Liver (tissue), 8 donors: ENCODE measurements at regions not wholly inside any gene's neighbourhood (a gene's known extent, or its start where the extent isn't known, plus 50 kb on each side); places are given as distances from the start of the nearest gene placed in this dataset.

Source experiments
- DNase-seq: peaks from one replicate; pipeline ENCODE4 v3.0.0-alpha.2; 2017; ENCODE audit warnings: low spot score
- H3K27ac ChIP-seq, 2 donors: one replicate each; pipeline ENCODE4 v1.7.0; 2013; ENCODE audit warnings: inconsistent platforms in 2 of 2, low read length in 2 of 2, control low read depth in 1 of 2, low read depth in 1 of 2, mild to moderate bottlenecking in 1 of 2
- H3K27me3 ChIP-seq, 4 donors: one replicate each; pipeline versions ENCODE4 v1.6.1 to v1.7.0; 2013; ENCODE audit warnings: low read length in 3 of 4, inconsistent platforms in 1 of 4, mild to moderate bottlenecking in 1 of 4, moderate library complexity in 1 of 4; ENCODE audit not compliant: control insufficient read depth in 4 of 4, insufficient read depth in 4 of 4
- H3K36me3 ChIP-seq, 4 donors: one replicate each; pipeline versions ENCODE4 v1.6.1 to v1.7.0; 2013; ENCODE audit warnings: low read length in 3 of 4, mild to moderate bottlenecking in 3 of 4, low read depth in 1 of 4, moderate library complexity in 1 of 4; ENCODE audit not compliant: control insufficient read depth in 4 of 4, insufficient read depth in 3 of 4
- H3K4me1 ChIP-seq, 4 donors: one replicate each; pipeline versions ENCODE4 v1.6.1 to v1.7.0; 2013; ENCODE audit warnings: low read length in 3 of 4, mild to moderate bottlenecking in 3 of 4, moderate library complexity in 1 of 4; ENCODE audit not compliant: control insufficient read depth in 4 of 4, insufficient read depth in 4 of 4
- H3K4me3 ChIP-seq, 3 donors: one replicate each; pipeline versions ENCODE4 v1.6.1 to v1.7.0; 2013; ENCODE audit warnings: low read length in 3 of 3, control low read depth in 1 of 3, low read depth in 1 of 3, mild to moderate bottlenecking in 1 of 3
- H3K9ac ChIP-seq, 2 donors: one replicate each; pipeline ENCODE4 v1.7.0; 2013; ENCODE audit warnings: low read length in 2 of 2, mild to moderate bottlenecking in 2 of 2, moderate library complexity in 2 of 2, control low read depth in 1 of 2, low read depth in 1 of 2
- H3K9me3 ChIP-seq, 4 donors: one replicate each; pipeline versions ENCODE4 v1.6.1 to v1.7.0; 2013; ENCODE audit warnings: low read length in 3 of 4; ENCODE audit not compliant: control insufficient read depth in 4 of 4
- EGR1 ChIP-seq, 2 donors: IDR thresholded peaks; 2 replicates each; pipeline ENCODE4 v1.6.1; 2016 to 2018; ENCODE audit warnings: antibody characterized with exemption in 2 of 2, low read depth in 2 of 2
- FOXA1 ChIP-seq: IDR thresholded peaks from 2 replicates; pipeline ENCODE4 v1.6.1; 2016; ENCODE audit warnings: antibody characterized with exemption
- FOXA2 ChIP-seq: IDR thresholded peaks from 2 replicates; pipeline ENCODE4 v1.6.1; 2016; ENCODE audit warnings: antibody characterized with exemption
- GABPA ChIP-seq, 2 donors: IDR thresholded peaks in 1 of 2; conservative IDR thresholded peaks in 1 of 2; 2 replicates each; pipeline ENCODE4 v1.6.1; 2016; ENCODE audit warnings: antibody characterized with exemption in 2 of 2, mild to moderate bottlenecking in 1 of 2, moderate library complexity in 1 of 2
- HNF4A ChIP-seq, 2 donors: conservative IDR thresholded peaks; 2 replicates each; pipeline ENCODE4 v1.6.1; 2016; ENCODE audit warnings: antibody characterized with exemption in 2 of 2, mild to moderate bottlenecking in 2 of 2
- HNF4G ChIP-seq: IDR thresholded peaks from 2 replicates; pipeline ENCODE4 v1.6.1; 2016; ENCODE audit warnings: antibody characterized with exemption
- JUND ChIP-seq, 2 donors: IDR thresholded peaks; 2 replicates each; pipeline ENCODE4 v1.6.1; 2016; ENCODE audit warnings: antibody characterized with exemption in 2 of 2
- NR2F2 ChIP-seq: IDR thresholded peaks from 2 replicates; pipeline ENCODE4 v1.6.1; 2016; ENCODE audit warnings: antibody characterized with exemption
- RAD21 ChIP-seq, 2 donors: IDR thresholded peaks; 2 replicates each; pipeline ENCODE4 v1.6.1; 2016; ENCODE audit warnings: antibody characterized with exemption in 2 of 2, mild to moderate bottlenecking in 2 of 2
- RXRA ChIP-seq, 2 donors: IDR thresholded peaks; 2 replicates each; pipeline ENCODE4 v1.6.1; 2017 to 2018; ENCODE audit warnings: antibody characterized with exemption in 2 of 2, mild to moderate bottlenecking in 1 of 2
- SP1 ChIP-seq: IDR thresholded peaks from 2 replicates; pipeline ENCODE4 v1.6.1; 2018; ENCODE audit warnings: antibody characterized with exemption, mild to moderate bottlenecking
- TAF1 ChIP-seq: conservative IDR thresholded peaks from 2 replicates; pipeline ENCODE4 v1.6.1; 2016; ENCODE audit warnings: antibody characterized with exemption, mild to moderate bottlenecking
- YY1 ChIP-seq: IDR thresholded peaks from 2 replicates; pipeline ENCODE4 v1.6.1; 2016; ENCODE audit warnings: antibody characterized with exemption, mild to moderate bottlenecking
- WGBS: extraction: QIAGEN DNeasy Blood & Tissue Kit; methylation state at CpG from one replicate; pipeline ENCODE4 v1.1.7; 2013; 5-methylcytosine and 5-hydroxymethylcytosine counted together
- TF ChIP-seq, protein P1 (sequence below): fragments of 150-350 bp; IDR thresholded peaks from 2 replicates; pipeline ENCODE4 v1.5.1; 2017; ENCODE audit warnings: improper control_type of control experiment, low read depth, low read length; ENCODE audit not compliant: missing input control
- TF ChIP-seq, protein P2 (sequence below): IDR thresholded peaks from 2 replicates; pipeline ENCODE4 v1.6.1; 2016; ENCODE audit warnings: antibody characterized with exemption, mild to moderate bottlenecking
- TF ChIP-seq, protein P3 (sequence below): IDR thresholded peaks from 2 replicates; pipeline ENCODE4 v1.6.1; 2016; ENCODE audit warnings: antibody characterized with exemption
- TF ChIP-seq, protein P4 (sequence below): IDR thresholded peaks from 2 replicates; pipeline ENCODE4 v1.6.1; 2016; ENCODE audit warnings: antibody characterized with exemption
- TF ChIP-seq, protein P5 (sequence below): IDR thresholded peaks from 2 replicates; pipeline ENCODE4 v1.6.1; 2016; ENCODE audit warnings: antibody characterized with exemption
- donor health status: healthy.
- donor health status: healthy.
- donor health status: healthy.
- donor health status: healthy.
- donor health status: healthy.

DNA sequence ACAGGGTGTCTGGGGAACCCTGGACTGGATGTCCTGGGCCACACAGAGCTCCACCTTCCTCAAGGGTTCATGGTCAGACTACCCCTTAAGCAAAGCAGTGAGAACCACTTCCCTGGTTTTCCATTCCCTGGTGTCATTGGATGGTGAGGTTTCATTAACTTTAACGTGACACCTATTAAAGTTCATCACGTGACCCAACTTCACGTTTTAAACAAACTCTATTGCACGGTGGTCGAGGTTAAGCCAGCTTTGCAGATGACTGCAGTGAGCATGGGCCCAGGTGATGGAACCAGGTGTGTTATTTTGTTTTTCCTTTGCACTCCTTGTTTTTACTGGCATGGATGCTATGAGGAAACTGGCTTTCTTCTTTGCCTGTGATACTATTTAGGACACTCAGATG lies 385.7 kb upstream of the IRX1 start:
- Histone ChIP-seq H3K27me3 (no peaks in the 10 kb centered on the region), H3K9me3 (no peaks in the 10 kb centered on the region), H3K27ac (no peak overlapping the region), H3K36me3 (no peaks in the 10 kb centered on the region), H3K4me1 (no peaks in the 10 kb centered on the region), H3K9ac (no peak overlapping the region), H3K4me3 (no peak overlapping the region)
- 69% methylated on average over 5 of the region's 5 CpGs for WGBS
- TF ChIP-seq FOXA2: no peak
- no peak for TF ChIP-seq GABPA (IDR thresholded peaks at IDR 0.05 in 1 of 2, conservative IDR thresholded peaks at IDR 0.05 in 1 of 2)
- TF ChIP-seq, protein P1, sequence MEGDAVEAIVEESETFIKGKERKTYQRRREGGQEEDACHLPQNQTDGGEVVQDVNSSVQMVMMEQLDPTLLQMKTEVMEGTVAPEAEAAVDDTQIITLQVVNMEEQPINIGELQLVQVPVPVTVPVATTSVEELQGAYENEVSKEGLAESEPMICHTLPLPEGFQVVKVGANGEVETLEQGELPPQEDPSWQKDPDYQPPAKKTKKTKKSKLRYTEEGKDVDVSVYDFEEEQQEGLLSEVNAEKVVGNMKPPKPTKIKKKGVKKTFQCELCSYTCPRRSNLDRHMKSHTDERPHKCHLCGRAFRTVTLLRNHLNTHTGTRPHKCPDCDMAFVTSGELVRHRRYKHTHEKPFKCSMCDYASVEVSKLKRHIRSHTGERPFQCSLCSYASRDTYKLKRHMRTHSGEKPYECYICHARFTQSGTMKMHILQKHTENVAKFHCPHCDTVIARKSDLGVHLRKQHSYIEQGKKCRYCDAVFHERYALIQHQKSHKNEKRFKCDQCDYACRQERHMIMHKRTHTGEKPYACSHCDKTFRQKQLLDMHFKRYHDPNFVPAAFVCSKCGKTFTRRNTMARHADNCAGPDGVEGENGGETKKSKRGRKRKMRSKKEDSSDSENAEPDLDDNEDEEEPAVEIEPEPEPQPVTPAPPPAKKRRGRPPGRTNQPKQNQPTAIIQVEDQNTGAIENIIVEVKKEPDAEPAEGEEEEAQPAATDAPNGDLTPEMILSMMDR: no peak
- TF ChIP-seq, protein P2, sequence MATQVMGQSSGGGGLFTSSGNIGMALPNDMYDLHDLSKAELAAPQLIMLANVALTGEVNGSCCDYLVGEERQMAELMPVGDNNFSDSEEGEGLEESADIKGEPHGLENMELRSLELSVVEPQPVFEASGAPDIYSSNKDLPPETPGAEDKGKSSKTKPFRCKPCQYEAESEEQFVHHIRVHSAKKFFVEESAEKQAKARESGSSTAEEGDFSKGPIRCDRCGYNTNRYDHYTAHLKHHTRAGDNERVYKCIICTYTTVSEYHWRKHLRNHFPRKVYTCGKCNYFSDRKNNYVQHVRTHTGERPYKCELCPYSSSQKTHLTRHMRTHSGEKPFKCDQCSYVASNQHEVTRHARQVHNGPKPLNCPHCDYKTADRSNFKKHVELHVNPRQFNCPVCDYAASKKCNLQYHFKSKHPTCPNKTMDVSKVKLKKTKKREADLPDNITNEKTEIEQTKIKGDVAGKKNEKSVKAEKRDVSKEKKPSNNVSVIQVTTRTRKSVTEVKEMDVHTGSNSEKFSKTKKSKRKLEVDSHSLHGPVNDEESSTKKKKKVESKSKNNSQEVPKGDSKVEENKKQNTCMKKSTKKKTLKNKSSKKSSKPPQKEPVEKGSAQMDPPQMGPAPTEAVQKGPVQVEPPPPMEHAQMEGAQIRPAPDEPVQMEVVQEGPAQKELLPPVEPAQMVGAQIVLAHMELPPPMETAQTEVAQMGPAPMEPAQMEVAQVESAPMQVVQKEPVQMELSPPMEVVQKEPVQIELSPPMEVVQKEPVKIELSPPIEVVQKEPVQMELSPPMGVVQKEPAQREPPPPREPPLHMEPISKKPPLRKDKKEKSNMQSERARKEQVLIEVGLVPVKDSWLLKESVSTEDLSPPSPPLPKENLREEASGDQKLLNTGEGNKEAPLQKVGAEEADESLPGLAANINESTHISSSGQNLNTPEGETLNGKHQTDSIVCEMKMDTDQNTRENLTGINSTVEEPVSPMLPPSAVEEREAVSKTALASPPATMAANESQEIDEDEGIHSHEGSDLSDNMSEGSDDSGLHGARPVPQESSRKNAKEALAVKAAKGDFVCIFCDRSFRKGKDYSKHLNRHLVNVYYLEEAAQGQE: no peak
- no peak for TF ChIP-seq SP1
- TF ChIP-seq, protein P3, sequence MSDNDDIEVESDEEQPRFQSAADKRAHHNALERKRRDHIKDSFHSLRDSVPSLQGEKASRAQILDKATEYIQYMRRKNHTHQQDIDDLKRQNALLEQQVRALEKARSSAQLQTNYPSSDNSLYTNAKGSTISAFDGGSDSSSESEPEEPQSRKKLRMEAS: no peak
- no peak for TF ChIP-seq RXRA (IDR thresholded peaks at IDR 0.05)
- TF ChIP-seq, protein P4, sequence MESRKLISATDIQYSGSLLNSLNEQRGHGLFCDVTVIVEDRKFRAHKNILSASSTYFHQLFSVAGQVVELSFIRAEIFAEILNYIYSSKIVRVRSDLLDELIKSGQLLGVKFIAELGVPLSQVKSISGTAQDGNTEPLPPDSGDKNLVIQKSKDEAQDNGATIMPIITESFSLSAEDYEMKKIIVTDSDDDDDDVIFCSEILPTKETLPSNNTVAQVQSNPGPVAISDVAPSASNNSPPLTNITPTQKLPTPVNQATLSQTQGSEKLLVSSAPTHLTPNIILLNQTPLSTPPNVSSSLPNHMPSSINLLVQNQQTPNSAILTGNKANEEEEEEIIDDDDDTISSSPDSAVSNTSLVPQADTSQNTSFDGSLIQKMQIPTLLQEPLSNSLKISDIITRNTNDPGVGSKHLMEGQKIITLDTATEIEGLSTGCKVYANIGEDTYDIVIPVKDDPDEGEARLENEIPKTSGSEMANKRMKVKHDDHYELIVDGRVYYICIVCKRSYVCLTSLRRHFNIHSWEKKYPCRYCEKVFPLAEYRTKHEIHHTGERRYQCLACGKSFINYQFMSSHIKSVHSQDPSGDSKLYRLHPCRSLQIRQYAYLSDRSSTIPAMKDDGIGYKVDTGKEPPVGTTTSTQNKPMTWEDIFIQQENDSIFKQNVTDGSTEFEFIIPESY: no peak
- no peak for TF ChIP-seq RAD21 (IDR thresholded peaks at IDR 0.05)
- TF ChIP-seq HNF4A (conservative IDR thresholded peaks at IDR 0.05): no peak
- TF ChIP-seq YY1: no peak
- no peak for TF ChIP-seq FOXA1
- TF ChIP-seq EGR1 (IDR thresholded peaks at IDR 0.05; ENCODE audit: low read depth in 2 of 2): no peak
- TF ChIP-seq HNF4G: no peak
- TF ChIP-seq TAF1: no peak
- DNase-seq: no peak

DNA sequence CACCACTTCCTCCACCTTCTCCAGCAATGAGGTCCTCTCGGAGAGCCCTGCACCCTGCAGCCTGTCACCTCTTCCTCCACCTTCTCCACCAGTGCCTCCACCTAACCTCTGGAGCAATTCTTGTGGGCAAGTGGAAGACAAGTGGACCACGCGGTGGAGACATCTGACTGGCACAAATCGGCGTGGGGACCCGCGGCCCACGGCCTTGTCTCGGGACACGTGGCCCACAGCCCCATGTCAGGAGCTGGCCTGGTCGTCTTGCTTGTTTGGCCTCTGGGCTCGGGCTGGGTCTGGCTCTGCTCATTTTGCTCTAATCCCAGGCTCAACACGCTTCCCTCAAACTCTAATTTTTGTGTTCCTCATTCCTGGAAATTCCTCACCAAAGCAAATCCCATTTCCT lies 393.1 kb upstream of the IRX1 start:
- no peak overlapping the region for H3K4me3 ChIP-seq
- H3K4me1 ChIP-seq: no peaks in the 10 kb centered on the region
- H3K9me3 ChIP-seq: no peaks in the 10 kb centered on the region
- no peak overlapping the region for H3K27ac ChIP-seq
- no peak for DNase-seq
- 79% methylated on average over 13 of the region's 13 CpGs for WGBS
- H3K9ac ChIP-seq: no peak overlapping the region
- H3K36me3 ChIP-seq: no peaks in the 10 kb centered on the region
- peaks cover 0 to 6% (median 3%) of the 10 kb centered on the region in 4 donors for H3K27me3 ChIP-seq
- no peak for TF ChIP-seq EGR1 (IDR thresholded peaks at IDR 0.05; ENCODE audit: low read depth in 2 of 2)
- TF ChIP-seq FOXA1: no peak
- TF ChIP-seq, protein P3: no peak
- TF ChIP-seq YY1: no peak
- TF ChIP-seq HNF4G: no peak
- no peak for TF ChIP-seq RAD21 (IDR thresholded peaks at IDR 0.05)
- no peak for TF ChIP-seq FOXA2
- TF ChIP-seq, protein P2: no peak
- no peak for TF ChIP-seq SP1
- TF ChIP-seq NR2F2: no peak
- TF ChIP-seq TAF1: no peak
- TF ChIP-seq, protein P4: no peak
- no peak for TF ChIP-seq JUND (IDR thresholded peaks at IDR 0.05)
- no peak for TF ChIP-seq GABPA (IDR thresholded peaks at IDR 0.05 in 1 of 2, conservative IDR thresholded peaks at IDR 0.05 in 1 of 2)
- TF ChIP-seq, protein P5, sequence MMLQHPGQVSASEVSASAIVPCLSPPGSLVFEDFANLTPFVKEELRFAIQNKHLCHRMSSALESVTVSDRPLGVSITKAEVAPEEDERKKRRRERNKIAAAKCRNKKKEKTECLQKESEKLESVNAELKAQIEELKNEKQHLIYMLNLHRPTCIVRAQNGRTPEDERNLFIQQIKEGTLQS: no peak
- no peak for TF ChIP-seq RXRA (IDR thresholded peaks at IDR 0.05)
